GM23338 (cell line): ENCODE measurements at regions not wholly inside any gene's neighbourhood (a gene's known extent, or its start where the extent isn't known, plus 50 kb on each side); places are given as distances from the start of the nearest gene placed in this dataset.

ENCODE experiments used
- ATAC-seq: fragments of 200-7000 bp; cut with Tn5 transposase; 3 replicates; pipeline ENCODE4 v1.9.1; 2020
- DNase-seq: peaks from one replicate; pipeline ENCODE4 v3.0.0-alpha.2; 2015; ENCODE audit warnings: low spot score
- H2AFZ ChIP-seq: fragments of 200-600 bp; sonication (generic); 2 replicates; pipeline ENCODE4 v1.8.0; 2016; ENCODE audit warnings: antibody characterized with exemption, mild to moderate bottlenecking, moderate library complexity
- H3F3A ChIP-seq: fragments of 200-600 bp; sonication (generic); replicated peaks from 2 replicates; pipeline ENCODE4 v1.8.0; 2017; ENCODE audit warnings: antibody characterized with exemption, mixed run types, low read depth
- H3K27ac ChIP-seq: fragments of 200-600 bp; sonication (generic); 2 replicates; pipeline ENCODE4 v1.6.1; 2016; ENCODE audit warnings: low read depth
- H3K27me3 ChIP-seq: fragments of 200-600 bp; sonication (generic); 2 replicates; pipeline ENCODE4 v1.8.0; 2016; ENCODE audit warnings: mild to moderate bottlenecking, mixed run types, moderate library complexity; ENCODE audit not compliant: insufficient read depth
- H3K36me3 ChIP-seq: fragments of 200-600 bp; sonication (generic); 2 replicates; pipeline ENCODE4 v1.8.0; 2016; ENCODE audit warnings: mild to moderate bottlenecking; ENCODE audit not compliant: insufficient read depth
- H3K4me1 ChIP-seq: fragments of 200-600 bp; sonication (generic); 2 replicates; pipeline ENCODE4 v1.8.0; 2016; ENCODE audit warnings: mild to moderate bottlenecking, moderate library complexity; ENCODE audit not compliant: insufficient read depth
- H3K4me2 ChIP-seq: fragments of 200-600 bp; sonication (generic); 2 replicates; pipeline ENCODE4 v1.7.1; 2017; ENCODE audit warnings: mixed run types
- H3K4me3 ChIP-seq: fragments of 200-600 bp; sonication (generic); 2 replicates; pipeline ENCODE4 v1.6.1; 2016; ENCODE audit warnings: mixed run types
- H3K79me2 ChIP-seq: fragments of 200-600 bp; sonication (generic); replicated peaks from 2 replicates; pipeline ENCODE4 v1.8.0; 2017; ENCODE audit warnings: mild to moderate bottlenecking; ENCODE audit not compliant: insufficient read depth
- H3K9me2 ChIP-seq: fragments of 200-600 bp; sonication (generic); 2 replicates; pipeline ENCODE4 v1.8.0; 2017; ENCODE audit not compliant: insufficient read depth
- H4K20me1 ChIP-seq: fragments of 200-600 bp; sonication (generic); replicated peaks from 2 replicates; pipeline ENCODE4 v1.8.0; 2017; ENCODE audit warnings: mild to moderate bottlenecking; ENCODE audit not compliant: insufficient read depth
- H3K27ac Mint-ChIP-seq: 2 replicates; pipeline ENCODE4 v1.8.0; 2020; ENCODE audit warnings: inconsistent platforms, mild to moderate bottlenecking, moderate library complexity, mixed read lengths
- H3K27me3 Mint-ChIP-seq: 3 replicates; pipeline ENCODE4 v1.8.0; 2022; ENCODE audit warnings: low read depth, mild to moderate bottlenecking, moderate library complexity, mixed read lengths, inconsistent platforms; ENCODE audit not compliant: insufficient read depth, poor library complexity
- H3K36me3 Mint-ChIP-seq: 3 replicates; pipeline ENCODE4 v1.8.0; 2021; ENCODE audit warnings: low read depth, mild to moderate bottlenecking, inconsistent platforms, moderate library complexity, mixed read lengths
- H3K4me1 Mint-ChIP-seq: 3 replicates; pipeline ENCODE4 v1.8.0; 2020; ENCODE audit warnings: mild to moderate bottlenecking, inconsistent platforms, mixed read lengths
- H3K4me3 Mint-ChIP-seq: 3 replicates; pipeline ENCODE4 v1.8.0; 2021; ENCODE audit warnings: moderate library complexity, mild to moderate bottlenecking, inconsistent platforms, mixed read lengths
- H3K9me3 Mint-ChIP-seq: 3 replicates; pipeline ENCODE4 v1.8.0; 2020; ENCODE audit warnings: moderate library complexity, mild to moderate bottlenecking, inconsistent platforms, mixed read lengths
- CREB1 ChIP-seq: fragments of 250-450 bp; sonication (Bioruptor Pico); IDR thresholded peaks from 2 replicates; pipeline ENCODE4 v1.5.0; 2020; ENCODE audit warnings: low read depth, mild to moderate bottlenecking, moderate library complexity
- CTCF ChIP-seq, 2 experiments: fragments of 200-600 bp in 1 of 2; sonication (generic) in 1 of 2; conservative IDR thresholded peaks; 2 replicates each; pipeline versions ENCODE4 v1.5.1 to v1.6.1; 2016 to 2017; ENCODE audit warnings: antibody characterized with exemption in 2 of 2, low read depth in 2 of 2, mild to moderate bottlenecking in 2 of 2, moderate library complexity in 1 of 2
- ETS1 ChIP-seq: IDR thresholded peaks from 2 replicates; pipeline ENCODE4 v1.6.1; 2016; ENCODE audit warnings: antibody characterized with exemption
- EZH2 ChIP-seq: fragments of 200-600 bp; sonication (generic); IDR thresholded peaks from one replicate; pipeline ENCODE4 v1.8.0; 2017; ENCODE audit warnings: antibody characterized with exemption, mild to moderate bottlenecking, low read depth; ENCODE audit not compliant: unreplicated experiment
- EZH2phosphoT487 ChIP-seq: fragments of 200-600 bp; sonication (generic); IDR thresholded peaks from one replicate; pipeline ENCODE4 v1.8.1; 2018; ENCODE audit warnings: antibody characterized with exemption; ENCODE audit not compliant: unreplicated experiment
- JUNB ChIP-seq: IDR thresholded peaks from one replicate; pipeline ENCODE4 v1.6.1; 2016; ENCODE audit warnings: antibody characterized with exemption; ENCODE audit not compliant: unreplicated experiment
- NANOG ChIP-seq: IDR thresholded peaks from 2 replicates; pipeline ENCODE4 v1.6.1; 2016; ENCODE audit warnings: antibody characterized with exemption, borderline replicate concordance
- POLR2AphosphoS5 ChIP-seq: IDR thresholded peaks from 2 replicates; pipeline ENCODE4 v1.6.1; 2016; ENCODE audit warnings: antibody characterized with exemption, low read depth
- REST ChIP-seq: IDR thresholded peaks from one replicate; pipeline ENCODE4 v1.6.1; 2018; ENCODE audit warnings: antibody characterized with exemption; ENCODE audit not compliant: unreplicated experiment
- STAT1 ChIP-seq: IDR thresholded peaks from one replicate; pipeline ENCODE4 v1.6.1; 2016; ENCODE audit warnings: antibody characterized with exemption; ENCODE audit not compliant: unreplicated experiment
- ZNF114 ChIP-seq: fragments of 250-450 bp; sonication (Bioruptor Pico); IDR thresholded peaks from 2 replicates; pipeline ENCODE4 v1.5.0; 2020; ENCODE audit warnings: mild to moderate bottlenecking, moderate library complexity
- ZNF331 ChIP-seq: fragments of 250-450 bp; sonication (Bioruptor Pico); IDR thresholded peaks from 2 replicates; pipeline ENCODE4 v1.5.0; 2020; ENCODE audit warnings: low read depth, mild to moderate bottlenecking, moderate library complexity
- ZNF462 ChIP-seq: fragments of 250-450 bp; sonication (Bioruptor Pico); IDR thresholded peaks from 2 replicates; pipeline ENCODE4 v1.5.0; 2020; ENCODE audit warnings: mild to moderate bottlenecking, moderate library complexity

- Histone ChIP-seq H3K27ac (no peak overlapping the region), H2AFZ (no peak overlapping the region), H3K4me3 (no peak overlapping the region), H4K20me1 (no peaks in the 10 kb centered on the region), H3K9me2 (no peaks in the 10 kb centered on the region), H3K36me3 (no peaks in the 10 kb centered on the region), H3K79me2 (no peaks in the 10 kb centered on the region), H3K4me2 (no peak overlapping the region), H3F3A (no peaks in the 10 kb centered on the region), H3K27me3 (no peaks in the 10 kb centered on the region), H3K4me1 (no peaks in the 10 kb centered on the region)
- DNase-seq (no peak), ATAC-seq (no peak)
- no peak for TF ChIP-seq NANOG
- no peak for TF ChIP-seq EZH2
- no peak for TF ChIP-seq CTCF (conservative IDR thresholded peaks at IDR 0.05; ENCODE audit: low read depth in 2 of 2)
- no peak for TF ChIP-seq ETS1
- no peak for TF ChIP-seq JUNB
- TF ChIP-seq REST, result no peak
- no peak for TF ChIP-seq STAT1
- no peak for TF ChIP-seq ZNF114
- no peak for TF ChIP-seq CREB1 (CRISPR knock-in tag)
- TF ChIP-seq EZH2phosphoT487, result no peak
- no peak for TF ChIP-seq ZNF331 (CRISPR knock-in tag)
- TF ChIP-seq POLR2AphosphoS5, result no peak
- no peak for TF ChIP-seq ZNF462 (CRISPR knock-in tag)
- Mint-ChIP-seq H3K4me1 (peaks cover 4% of the 10 kb centered on the region; the same call in 1 of the 3 replicates), H3K27me3 (no peaks in the 10 kb centered on the region), H3K4me3 (no peak overlapping the region), H3K27ac (peak overlapping the region; percentile 85), H3K36me3 (no peaks in the 10 kb centered on the region), H3K9me3 (no peaks in the 10 kb centered on the region)
These were observed 526.7 kb upstream of the ADGRB3 start for GRCh38 chr6:68108233-68108835.
